H1 (cell line): ENCODE measurements at regions not wholly inside any gene's neighbourhood (a gene's known extent, or its start where the extent isn't known, plus 50 kb on each side); places are given as distances from the start of the nearest gene placed in this dataset.

ENCODE experiments used
- BRCA1 ChIP-seq: IDR thresholded peaks from 2 replicates; pipeline ENCODE4 v1.6.1; 2012; ENCODE audit warnings: low read depth, low read length, improper control_type of control experiment
- HDAC6 ChIP-seq: IDR thresholded peaks from one replicate; pipeline ENCODE4 v1.7.1; 2012; ENCODE audit warnings: low read depth, mild to moderate bottlenecking, inconsistent platforms, low read length, moderate library complexity
- POLR2A ChIP-seq, 2 experiments: IDR thresholded peaks; 1 replicate in 1 of 2; 2 replicates in 1 of 2; pipeline ENCODE4 v1.6.1; 2011; ENCODE audit warnings: low read depth in 2 of 2, low read length in 2 of 2, mild to moderate bottlenecking in 2 of 2; ENCODE audit errors: control extremely low read depth in 1 of 2
- SP2 ChIP-seq: IDR thresholded peaks from 2 replicates; pipeline ENCODE4 v1.6.1; 2012; ENCODE audit warnings: mild to moderate bottlenecking, low read length, inconsistent platforms
- TF ChIP-seq, protein P1 (sequence below), 3 experiments: IDR thresholded peaks; 1 replicate in 2 of 3; 2 replicates in 1 of 3; pipeline versions ENCODE4 v1.5.1 to v1.6.1; 2011; ENCODE audit warnings: low read length in 3 of 3, mild to moderate bottlenecking in 3 of 3, inconsistent platforms in 2 of 3, low read depth in 1 of 3, moderate library complexity in 1 of 3; ENCODE audit not compliant: insufficient read depth in 1 of 3; ENCODE audit errors: control extremely low read depth in 1 of 3
- TF ChIP-seq, protein P2 (sequence below): IDR thresholded peaks from 2 replicates; pipeline ENCODE4 v1.6.1; 2011; ENCODE audit warnings: low read length, improper control_type of control experiment

DNA sequence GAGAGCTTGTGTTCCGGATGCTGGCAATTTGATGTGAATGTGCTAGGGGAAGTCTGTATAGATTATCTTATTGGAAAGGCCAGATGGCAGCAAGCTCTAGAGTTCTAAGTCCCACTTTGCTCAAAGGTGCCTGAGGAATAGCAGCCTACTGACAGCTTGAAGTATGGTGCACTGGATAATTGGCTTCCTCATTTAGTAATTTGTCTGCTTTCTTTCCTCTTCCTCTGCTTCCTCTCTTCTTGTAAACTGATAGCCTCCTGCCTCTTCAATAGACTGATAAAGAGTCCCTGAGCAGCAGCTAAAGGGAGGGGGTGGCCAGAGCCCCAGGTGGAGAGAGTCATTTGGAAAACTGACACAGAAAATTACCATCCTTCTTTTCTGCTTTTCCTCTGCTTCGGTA lies 177.3 kb downstream of the FGF1 start:
- no peak for TF ChIP-seq BRCA1
- TF ChIP-seq, protein P1, sequence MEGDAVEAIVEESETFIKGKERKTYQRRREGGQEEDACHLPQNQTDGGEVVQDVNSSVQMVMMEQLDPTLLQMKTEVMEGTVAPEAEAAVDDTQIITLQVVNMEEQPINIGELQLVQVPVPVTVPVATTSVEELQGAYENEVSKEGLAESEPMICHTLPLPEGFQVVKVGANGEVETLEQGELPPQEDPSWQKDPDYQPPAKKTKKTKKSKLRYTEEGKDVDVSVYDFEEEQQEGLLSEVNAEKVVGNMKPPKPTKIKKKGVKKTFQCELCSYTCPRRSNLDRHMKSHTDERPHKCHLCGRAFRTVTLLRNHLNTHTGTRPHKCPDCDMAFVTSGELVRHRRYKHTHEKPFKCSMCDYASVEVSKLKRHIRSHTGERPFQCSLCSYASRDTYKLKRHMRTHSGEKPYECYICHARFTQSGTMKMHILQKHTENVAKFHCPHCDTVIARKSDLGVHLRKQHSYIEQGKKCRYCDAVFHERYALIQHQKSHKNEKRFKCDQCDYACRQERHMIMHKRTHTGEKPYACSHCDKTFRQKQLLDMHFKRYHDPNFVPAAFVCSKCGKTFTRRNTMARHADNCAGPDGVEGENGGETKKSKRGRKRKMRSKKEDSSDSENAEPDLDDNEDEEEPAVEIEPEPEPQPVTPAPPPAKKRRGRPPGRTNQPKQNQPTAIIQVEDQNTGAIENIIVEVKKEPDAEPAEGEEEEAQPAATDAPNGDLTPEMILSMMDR (IDR thresholded peaks at IDR 0.05; ENCODE audit: control extremely low read depth in 1 of 3, insufficient read depth in 1 of 3, low read depth in 1 of 3, low read length in 3 of 3): no peak
- no peak for TF ChIP-seq POLR2A (IDR thresholded peaks at IDR 0.05; ENCODE audit: control extremely low read depth in 1 of 2, low read depth in 2 of 2, low read length in 2 of 2)
- TF ChIP-seq, protein P2, sequence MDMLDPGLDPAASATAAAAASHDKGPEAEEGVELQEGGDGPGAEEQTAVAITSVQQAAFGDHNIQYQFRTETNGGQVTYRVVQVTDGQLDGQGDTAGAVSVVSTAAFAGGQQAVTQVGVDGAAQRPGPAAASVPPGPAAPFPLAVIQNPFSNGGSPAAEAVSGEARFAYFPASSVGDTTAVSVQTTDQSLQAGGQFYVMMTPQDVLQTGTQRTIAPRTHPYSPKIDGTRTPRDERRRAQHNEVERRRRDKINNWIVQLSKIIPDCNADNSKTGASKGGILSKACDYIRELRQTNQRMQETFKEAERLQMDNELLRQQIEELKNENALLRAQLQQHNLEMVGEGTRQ: no peak
- no peak for TF ChIP-seq SP2
- TF ChIP-seq HDAC6: no peak
